ENCODE measurements at regions not wholly inside any gene's neighbourhood (a gene's known extent, or its start where the extent isn't known, plus 50 kb on each side); places are given as distances from the start of the nearest gene placed in this dataset.

DNA sequence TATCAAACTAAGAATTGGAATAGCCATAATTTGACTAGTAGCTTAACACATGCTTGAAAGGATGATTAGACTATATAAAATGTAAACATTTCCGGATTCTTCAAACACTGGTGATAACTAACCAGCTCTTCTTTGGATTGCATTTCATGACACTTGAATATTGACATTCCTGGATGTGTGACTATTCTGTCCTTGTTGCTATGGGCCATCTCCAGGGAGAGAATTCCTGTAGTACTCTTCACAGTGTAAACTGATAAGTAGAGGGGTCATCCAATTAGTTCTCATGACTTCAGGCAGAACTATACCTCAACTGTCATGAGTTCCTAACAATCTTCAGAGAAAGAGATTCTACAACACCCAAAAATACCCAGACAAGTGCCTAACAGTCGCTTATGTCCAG is 1026.7 kb upstream of the TENM3 start:
- TF ChIP-seq EZH2 (IDR thresholded peaks at IDR 0.05) (no peak), POLR2AphosphoS5 (IDR thresholded peaks at IDR 0.05; ENCODE audit: borderline replicate concordance, low read depth, low read length) (no peak), FOXP2 (optimal IDR thresholded peaks at IDR 0.05; ENCODE audit: control extremely low read depth, extremely low read length, insufficient read depth) (no peak)
